Astrocyte of the spinal cord (primary cell): ENCODE measurements at regions not wholly inside any gene's neighbourhood (a gene's known extent, or its start where the extent isn't known, plus 50 kb on each side); places are given as distances from the start of the nearest gene placed in this dataset.

Experiments
- DNase-seq: peaks from one replicate; pipeline ENCODE4 v3.0.0; 2011; ENCODE audit warnings: low read depth, low spot score
- H3K4me3 ChIP-seq: 2 replicates; pipeline ENCODE4 v1.5.1; 2011; ENCODE audit warnings: low read depth, mild to moderate bottlenecking, low read length, moderate library complexity
- in situ Hi-C: cut with HindIII; loops from 2 replicates; pipeline ENCODE4 v1.10.0; 2017; ENCODE audit warnings: low sequenced_read_pairs
- TF ChIP-seq, protein P1 (sequence below): IDR thresholded peaks from 2 replicates; pipeline ENCODE4 v1.5.1; 2012; ENCODE audit warnings: low read depth, mild to moderate bottlenecking, low read length, inconsistent platforms

DNA sequence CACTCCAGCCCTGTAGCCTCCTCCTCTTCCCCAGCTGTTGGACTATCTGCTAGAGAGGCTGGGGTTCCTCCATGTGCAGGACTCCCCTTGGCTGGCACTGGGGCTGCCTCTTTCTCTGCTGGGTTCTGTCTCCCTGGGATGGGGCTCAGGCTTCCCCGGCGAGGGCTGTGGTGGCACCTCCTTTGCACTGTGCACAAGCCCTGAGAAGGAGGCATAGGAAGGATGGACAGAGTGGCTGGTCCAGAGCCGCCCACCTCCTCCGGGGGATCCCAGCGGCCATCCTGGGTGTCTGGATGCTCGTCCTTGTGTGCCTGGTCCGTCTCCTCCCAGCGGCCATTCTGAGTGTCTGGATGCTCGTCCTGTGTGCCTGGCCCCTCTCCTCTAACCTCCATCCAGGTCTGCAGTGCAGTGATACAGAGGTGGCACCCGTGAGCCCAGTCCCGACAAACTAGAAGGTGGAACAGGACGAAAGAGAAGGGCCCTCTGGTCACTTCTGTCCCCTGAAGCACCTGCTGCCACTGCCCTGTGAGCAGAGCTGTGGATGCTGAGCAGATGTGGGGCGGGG is 633.7 kb downstream of the BRD1 start:
- in situ Hi-C loops: no loop called here
- TF ChIP-seq, protein P1, sequence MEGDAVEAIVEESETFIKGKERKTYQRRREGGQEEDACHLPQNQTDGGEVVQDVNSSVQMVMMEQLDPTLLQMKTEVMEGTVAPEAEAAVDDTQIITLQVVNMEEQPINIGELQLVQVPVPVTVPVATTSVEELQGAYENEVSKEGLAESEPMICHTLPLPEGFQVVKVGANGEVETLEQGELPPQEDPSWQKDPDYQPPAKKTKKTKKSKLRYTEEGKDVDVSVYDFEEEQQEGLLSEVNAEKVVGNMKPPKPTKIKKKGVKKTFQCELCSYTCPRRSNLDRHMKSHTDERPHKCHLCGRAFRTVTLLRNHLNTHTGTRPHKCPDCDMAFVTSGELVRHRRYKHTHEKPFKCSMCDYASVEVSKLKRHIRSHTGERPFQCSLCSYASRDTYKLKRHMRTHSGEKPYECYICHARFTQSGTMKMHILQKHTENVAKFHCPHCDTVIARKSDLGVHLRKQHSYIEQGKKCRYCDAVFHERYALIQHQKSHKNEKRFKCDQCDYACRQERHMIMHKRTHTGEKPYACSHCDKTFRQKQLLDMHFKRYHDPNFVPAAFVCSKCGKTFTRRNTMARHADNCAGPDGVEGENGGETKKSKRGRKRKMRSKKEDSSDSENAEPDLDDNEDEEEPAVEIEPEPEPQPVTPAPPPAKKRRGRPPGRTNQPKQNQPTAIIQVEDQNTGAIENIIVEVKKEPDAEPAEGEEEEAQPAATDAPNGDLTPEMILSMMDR: no peak
- H3K4me3 ChIP-seq: no peak overlapping the region
- no peak for DNase-seq

DNA sequence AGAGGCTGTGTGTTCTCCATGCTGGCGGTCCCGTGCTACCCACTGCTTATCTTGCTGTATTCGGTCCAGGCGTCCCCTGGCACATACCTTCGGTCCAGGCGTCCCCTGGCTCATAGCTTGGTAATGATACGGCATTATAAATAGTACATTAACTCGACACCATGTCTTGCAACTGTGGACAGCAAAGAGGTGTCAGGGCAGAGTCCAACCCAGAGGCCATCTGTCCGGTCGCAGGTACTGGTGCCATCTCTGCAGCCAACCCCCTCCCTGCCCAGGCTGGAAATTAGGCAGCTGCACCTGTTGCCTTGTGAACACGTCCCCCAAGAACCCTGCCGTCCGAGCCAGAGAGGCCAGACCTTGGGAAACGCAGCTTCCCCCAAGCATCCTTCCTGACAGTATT is 634.3 kb downstream of the BRD1 start:
- TF ChIP-seq, protein P1: no peak
- in situ Hi-C loops: no loop called here
- DNase-seq: no peak
- no peak overlapping the region for H3K4me3 ChIP-seq

DNA sequence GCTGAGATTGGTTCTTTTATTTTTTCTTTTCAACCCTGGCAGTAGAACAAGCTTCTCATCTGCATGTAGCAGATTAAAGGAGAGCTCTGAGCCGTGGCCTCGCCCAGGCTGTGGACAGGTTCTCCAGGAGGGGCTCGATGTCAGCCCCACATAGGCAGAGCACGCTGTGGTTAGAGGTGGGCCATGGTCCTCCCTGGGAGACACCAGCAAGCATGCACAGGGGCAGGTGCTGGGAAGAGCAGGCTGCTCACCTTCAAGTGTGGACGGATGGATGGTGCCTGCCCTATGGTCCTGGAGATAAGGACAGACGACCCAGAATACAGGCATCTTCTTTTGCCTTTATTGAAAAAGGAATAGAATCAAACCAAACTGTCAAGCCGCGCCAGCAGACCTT is 634.8 kb downstream of the BRD1 start:
- in situ Hi-C loops: no loop called here
- TF ChIP-seq, protein P1: no peak
- no peak overlapping the region for H3K4me3 ChIP-seq
- no peak for DNase-seq

DNA sequence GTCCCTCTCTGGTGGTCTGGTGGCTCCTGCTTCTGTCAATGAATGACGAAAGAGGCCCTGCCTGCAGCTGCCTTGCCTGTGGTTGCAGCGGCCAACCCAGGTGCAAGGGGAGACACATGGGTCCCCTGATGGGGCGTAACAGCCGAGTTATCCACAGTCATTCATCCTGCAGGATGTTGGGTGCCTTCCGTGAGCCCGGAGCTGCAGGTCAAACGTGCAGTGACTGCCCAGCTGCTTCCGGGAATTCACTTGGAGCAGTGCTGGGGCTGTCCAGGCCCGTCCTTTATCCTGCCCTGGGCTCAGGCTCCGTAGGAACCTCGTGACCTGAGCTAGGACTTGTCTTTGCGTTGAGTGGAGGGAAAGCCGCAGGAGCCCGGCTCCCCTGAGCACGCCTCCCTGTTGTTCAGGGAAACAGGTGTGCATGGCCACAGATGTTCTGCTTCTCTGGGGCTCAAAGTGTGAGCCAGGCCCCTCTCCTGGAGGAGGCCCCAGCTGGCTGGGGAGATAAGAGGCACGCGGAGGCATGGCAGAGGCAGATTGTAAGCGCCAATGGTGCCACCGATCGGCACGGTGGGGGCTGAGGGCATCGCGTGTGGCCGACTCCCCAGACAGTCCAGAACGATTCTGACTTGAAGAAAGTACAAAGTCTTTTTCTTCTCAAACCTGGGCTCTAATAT is 635.4 kb downstream of the BRD1 start:
- H3K4me3 ChIP-seq: no peak overlapping the region
- TF ChIP-seq, protein P1: no peak
- no peak for DNase-seq
- in situ Hi-C loops: no loop called here

DNA sequence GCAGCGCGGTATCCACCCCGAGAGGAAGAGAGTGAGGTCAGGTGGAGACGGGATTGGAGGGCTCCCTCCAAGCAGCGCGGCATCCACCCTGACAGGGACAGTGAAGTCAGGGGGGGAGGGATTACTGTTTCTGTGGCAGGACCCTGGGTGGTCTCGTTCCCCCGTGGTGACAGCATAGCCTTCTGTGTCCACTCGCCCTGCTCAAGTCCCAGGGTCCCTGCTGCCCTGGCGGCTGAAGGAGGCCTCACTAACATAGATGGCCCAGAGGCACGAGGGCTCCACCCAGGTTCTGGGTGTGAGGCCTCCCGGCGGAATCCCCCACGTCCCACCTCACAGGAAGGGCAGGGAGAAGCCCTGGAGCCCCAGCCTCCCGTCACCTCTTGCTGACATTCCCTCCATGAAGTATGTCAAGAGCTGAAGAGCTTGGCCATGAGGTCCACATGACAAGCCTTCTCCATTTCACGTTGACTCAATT is 636.1 kb downstream of the BRD1 start:
- H3K4me3 ChIP-seq: no peak overlapping the region
- in situ Hi-C loops: no loop called here
- DNase-seq: no peak
- TF ChIP-seq, protein P1: no peak

DNA sequence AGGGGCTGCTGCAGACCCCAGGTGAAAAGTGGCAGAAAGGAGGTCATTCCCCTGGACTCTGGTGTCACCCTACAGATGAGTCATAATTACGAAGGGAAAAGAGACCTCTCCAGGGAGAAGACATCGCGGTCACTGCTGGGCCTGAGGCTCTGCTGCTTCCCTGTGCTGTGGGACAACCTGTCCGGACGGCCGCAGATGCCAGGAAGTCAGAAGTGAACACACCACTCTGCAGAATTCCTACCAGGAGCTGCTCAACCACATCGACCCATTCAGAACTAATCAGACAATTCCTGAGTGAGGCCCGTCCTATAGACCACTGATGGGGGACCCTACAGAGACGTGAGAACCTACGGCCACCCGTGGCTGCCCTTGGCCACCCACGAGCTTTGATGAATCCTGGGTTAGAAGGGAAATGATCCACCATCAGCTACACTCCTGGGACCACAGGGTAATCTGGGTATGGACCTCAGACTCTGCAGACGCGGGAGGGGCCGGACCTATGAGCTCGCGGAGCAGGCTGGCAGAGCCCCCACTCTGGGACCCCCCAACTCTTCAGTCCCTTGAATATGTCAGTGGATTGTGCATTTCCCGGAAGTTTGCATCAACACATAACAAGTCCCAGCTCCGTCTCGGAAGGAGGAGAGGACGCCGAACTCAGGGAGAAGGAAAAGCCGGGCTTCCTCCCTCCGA is 636.7 kb downstream of the BRD1 start:
- TF ChIP-seq, protein P1: no peak
- no peak for DNase-seq
- no peak overlapping the region for H3K4me3 ChIP-seq
- in situ Hi-C loops: no loop called here
